HL-60 (cell line): ENCODE measurements at regions not wholly inside any gene's neighbourhood (a gene's known extent, or its start where the extent isn't known, plus 50 kb on each side); places are given as distances from the start of the nearest gene placed in this dataset.

Source experiments
- DNase-seq, 2 experiments: peaks; one replicate each; pipeline ENCODE4 v3.0.0-alpha.2; 2010 to 2020; ENCODE audit warnings: low read depth in 1 of 2, low spot score in 1 of 2
- H3K27ac ChIP-seq: fragments of 250-450 bp; sonication (Bioruptor Pico); replicated peaks from 2 replicates; pipeline ENCODE4 v1.5.1; 2020; ENCODE audit warnings: mild to moderate bottlenecking, moderate library complexity
- H3K27me3 ChIP-seq: fragments of 250-450 bp; sonication (Bioruptor Pico); 2 replicates; pipeline ENCODE4 v1.5.1; 2021; ENCODE audit warnings: mild to moderate bottlenecking, moderate library complexity; ENCODE audit not compliant: insufficient read depth, poor library complexity, severe bottlenecking
- H3K4me3 ChIP-seq: replicated peaks from 2 replicates; pipeline ENCODE4 v1.5.1; 2011; ENCODE audit warnings: mild to moderate bottlenecking, control low read depth, low read length; ENCODE audit not compliant: insufficient read depth
- CTCF ChIP-seq: IDR thresholded peaks from one replicate; pipeline ENCODE4 v1.5.1; 2011; ENCODE audit warnings: low read length, control low read depth, inconsistent platforms; ENCODE audit not compliant: insufficient read depth
- GABPA ChIP-seq: IDR thresholded peaks from 2 replicates; pipeline ENCODE4 v1.6.1; 2012; ENCODE audit warnings: low read depth
- POLR2AphosphoS5 ChIP-seq: IDR thresholded peaks from 2 replicates; pipeline ENCODE4 v1.6.1; 2012; ENCODE audit warnings: low read depth
- SPI1 ChIP-seq: IDR thresholded peaks from 2 replicates; pipeline ENCODE4 v1.6.1; 2012; ENCODE audit warnings: low read depth, mild to moderate bottlenecking, borderline replicate concordance
- TF ChIP-seq, protein P1 (sequence below): IDR thresholded peaks from 2 replicates; pipeline ENCODE4 v1.6.1; 2012; ENCODE audit warnings: low read depth; ENCODE audit not compliant: insufficient replicate concordance

DNA sequence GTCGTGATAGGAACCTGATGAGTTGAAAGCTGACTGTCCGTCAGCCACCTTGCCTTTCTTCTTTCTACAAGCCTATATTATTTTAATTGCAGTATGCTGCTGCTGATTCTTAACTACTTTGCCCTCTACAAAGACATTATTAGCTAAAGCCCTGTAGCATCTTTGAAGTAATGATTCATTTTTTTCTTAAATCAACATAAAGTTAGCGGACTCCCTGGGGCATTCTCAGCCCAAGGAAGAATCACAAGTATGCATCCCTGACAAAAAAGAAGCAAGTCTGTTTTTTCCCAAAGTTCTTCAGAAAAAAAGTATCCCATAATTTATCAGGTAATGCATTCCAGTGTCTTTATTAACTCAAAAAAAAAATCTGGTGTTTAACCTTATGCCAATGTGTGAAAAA is 69.5 kb upstream of the TAS2R1 start:
- H3K4me3 ChIP-seq, result no peak overlapping the region
- no peak overlapping the region for H3K27ac ChIP-seq
- TF ChIP-seq GABPA (no peak), POLR2AphosphoS5 (no peak)
- TF ChIP-seq, protein P1, sequence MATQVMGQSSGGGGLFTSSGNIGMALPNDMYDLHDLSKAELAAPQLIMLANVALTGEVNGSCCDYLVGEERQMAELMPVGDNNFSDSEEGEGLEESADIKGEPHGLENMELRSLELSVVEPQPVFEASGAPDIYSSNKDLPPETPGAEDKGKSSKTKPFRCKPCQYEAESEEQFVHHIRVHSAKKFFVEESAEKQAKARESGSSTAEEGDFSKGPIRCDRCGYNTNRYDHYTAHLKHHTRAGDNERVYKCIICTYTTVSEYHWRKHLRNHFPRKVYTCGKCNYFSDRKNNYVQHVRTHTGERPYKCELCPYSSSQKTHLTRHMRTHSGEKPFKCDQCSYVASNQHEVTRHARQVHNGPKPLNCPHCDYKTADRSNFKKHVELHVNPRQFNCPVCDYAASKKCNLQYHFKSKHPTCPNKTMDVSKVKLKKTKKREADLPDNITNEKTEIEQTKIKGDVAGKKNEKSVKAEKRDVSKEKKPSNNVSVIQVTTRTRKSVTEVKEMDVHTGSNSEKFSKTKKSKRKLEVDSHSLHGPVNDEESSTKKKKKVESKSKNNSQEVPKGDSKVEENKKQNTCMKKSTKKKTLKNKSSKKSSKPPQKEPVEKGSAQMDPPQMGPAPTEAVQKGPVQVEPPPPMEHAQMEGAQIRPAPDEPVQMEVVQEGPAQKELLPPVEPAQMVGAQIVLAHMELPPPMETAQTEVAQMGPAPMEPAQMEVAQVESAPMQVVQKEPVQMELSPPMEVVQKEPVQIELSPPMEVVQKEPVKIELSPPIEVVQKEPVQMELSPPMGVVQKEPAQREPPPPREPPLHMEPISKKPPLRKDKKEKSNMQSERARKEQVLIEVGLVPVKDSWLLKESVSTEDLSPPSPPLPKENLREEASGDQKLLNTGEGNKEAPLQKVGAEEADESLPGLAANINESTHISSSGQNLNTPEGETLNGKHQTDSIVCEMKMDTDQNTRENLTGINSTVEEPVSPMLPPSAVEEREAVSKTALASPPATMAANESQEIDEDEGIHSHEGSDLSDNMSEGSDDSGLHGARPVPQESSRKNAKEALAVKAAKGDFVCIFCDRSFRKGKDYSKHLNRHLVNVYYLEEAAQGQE, result no peak
- H3K27me3 ChIP-seq, result no peaks in the 10 kb centered on the region
- DNase-seq, result no peak

DNA sequence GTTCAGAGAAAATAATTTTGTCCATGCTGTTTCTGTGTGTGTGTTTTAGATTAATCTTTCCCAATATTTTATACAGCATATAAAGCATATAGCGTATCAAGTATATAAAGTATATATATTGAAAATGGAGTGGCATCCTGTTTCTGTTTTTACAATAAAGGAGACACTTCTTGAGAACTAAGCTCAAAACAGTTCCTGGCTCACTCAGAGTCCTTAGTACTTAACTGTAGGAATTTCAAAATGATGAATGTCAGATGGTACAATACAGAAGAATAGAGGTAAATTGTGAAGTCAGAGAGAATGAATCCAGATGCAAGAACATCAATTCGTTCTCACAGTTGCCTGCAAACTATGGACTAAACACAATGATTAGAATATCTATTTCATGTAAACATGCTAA is 68.7 kb upstream of the TAS2R1 start:
- TF ChIP-seq GABPA, result no peak
- no peak for TF ChIP-seq POLR2AphosphoS5
- TF ChIP-seq SPI1, result no peak
- H3K27ac ChIP-seq, result no peak overlapping the region

DNA sequence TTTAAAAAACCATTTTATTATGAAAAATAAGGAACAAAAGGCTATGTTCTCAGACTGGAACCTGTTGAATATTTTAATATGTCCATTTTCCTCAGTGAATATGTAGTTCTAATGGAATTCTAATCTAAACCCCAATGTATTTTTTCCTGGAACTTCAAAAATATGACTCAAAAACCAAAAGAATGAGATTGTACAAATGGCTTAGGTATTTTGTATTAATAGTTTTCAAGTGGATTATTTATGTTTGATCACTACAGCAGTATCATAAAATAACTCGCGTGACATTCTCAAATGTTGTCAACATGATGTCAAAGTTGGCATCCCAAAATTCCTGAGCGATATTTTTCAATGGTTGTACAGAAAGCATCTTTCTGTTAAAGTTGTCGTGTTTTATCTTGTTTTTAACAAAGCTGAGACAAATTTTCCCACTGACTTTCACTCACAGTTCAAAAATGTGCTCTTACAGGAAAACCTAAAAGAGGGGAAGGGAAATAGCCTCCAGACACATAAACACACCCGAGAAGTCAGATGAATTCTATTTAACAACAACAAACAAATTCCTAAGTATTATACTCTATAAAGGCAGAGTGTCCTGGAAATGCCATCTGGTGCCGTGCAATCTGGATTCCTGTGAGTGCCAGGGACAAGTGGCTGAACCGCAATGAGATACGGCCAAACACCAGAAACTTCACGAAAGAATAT is 68.1 kb upstream of the TAS2R1 start:
- H3K27me3 ChIP-seq, result no peaks in the 10 kb centered on the region
- no peak for TF ChIP-seq POLR2AphosphoS5
- no peak for TF ChIP-seq CTCF
- TF ChIP-seq SPI1, result no peak
- TF ChIP-seq, protein P1, result no peak
- TF ChIP-seq GABPA, result no peak
- no peak overlapping the region for H3K27ac ChIP-seq
- no peak overlapping the region for H3K4me3 ChIP-seq
- DNase-seq, result no peak

More for the DNA sequence above, 68.7 kb upstream of the TAS2R1 start:
- H3K4me3 ChIP-seq, result no peak overlapping the region
- no peaks in the 10 kb centered on the region for H3K27me3 ChIP-seq
- DNase-seq, result no peak

DNA sequence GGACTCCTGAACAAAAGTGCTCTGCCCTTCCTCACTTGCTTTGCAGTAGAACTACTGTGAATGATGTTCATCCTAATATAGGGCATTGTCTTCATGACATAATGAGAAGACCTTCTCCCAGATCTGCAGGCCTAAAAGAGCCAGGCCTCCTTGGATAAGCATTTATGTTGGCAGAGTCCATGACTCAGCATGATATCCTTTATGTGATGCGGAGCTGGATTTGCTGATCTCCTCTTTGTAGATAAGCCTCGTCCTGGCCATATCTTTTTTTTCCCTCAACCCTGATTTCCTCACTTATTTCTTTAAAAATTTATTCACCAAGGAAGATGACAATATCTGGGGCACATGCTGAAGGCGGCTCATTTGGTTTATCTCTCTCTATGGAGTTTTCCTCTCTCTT is 62.4 kb upstream of the TAS2R1 start:
- TF ChIP-seq, protein P1, result no peak
- TF ChIP-seq POLR2AphosphoS5, result no peak
- no peak for TF ChIP-seq SPI1
- TF ChIP-seq CTCF, result no peak
- TF ChIP-seq GABPA, result no peak
- no peak for DNase-seq
- H3K4me3 ChIP-seq, result no peak overlapping the region

More for the DNA sequence above, 62.4 kb upstream of the TAS2R1 start:
- Histone ChIP-seq H3K27me3 (no peaks in the 10 kb centered on the region), H3K27ac (no peak overlapping the region)
